HG03442 (cell line): ENCODE measurements at regions not wholly inside any gene's neighbourhood (a gene's known extent, or its start where the extent isn't known, plus 50 kb on each side); places are given as distances from the start of the nearest gene placed in this dataset.
"Not testable (repeated sequence)": the region's sequence is repeated elsewhere in the genome, so short reads cannot be mapped to it uniquely, and the experiment has no call there.

ENCODE experiments used
- ATAC-seq: cut with Tn5 transposase; IDR thresholded peaks from one replicate; pipeline ENCODE4 v1.9.1; 2021; ENCODE audit warnings: mild to moderate bottlenecking, moderate library complexity; ENCODE audit not compliant: unreplicated experiment

DNA sequence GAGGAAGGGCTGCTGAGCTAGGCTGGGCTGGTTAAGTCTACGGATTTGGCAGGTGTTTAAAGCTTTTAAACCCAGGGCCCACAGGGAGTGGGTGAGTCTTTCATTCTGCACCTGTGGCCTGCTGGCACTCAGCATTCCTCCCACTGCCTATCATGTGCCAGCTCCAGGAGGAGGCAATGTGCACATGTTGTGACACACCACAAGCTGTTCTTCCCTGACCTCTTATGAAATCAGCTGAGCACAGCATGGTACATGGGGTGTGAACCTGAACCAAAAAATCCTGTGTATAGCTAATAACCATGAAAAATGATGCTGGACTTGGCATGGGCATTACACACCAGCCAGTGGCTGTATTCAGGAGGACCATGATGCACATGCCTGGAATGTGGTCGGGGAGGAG, 297.9 kb upstream of the MMADHC start:
- ATAC-seq: no peak

DNA sequence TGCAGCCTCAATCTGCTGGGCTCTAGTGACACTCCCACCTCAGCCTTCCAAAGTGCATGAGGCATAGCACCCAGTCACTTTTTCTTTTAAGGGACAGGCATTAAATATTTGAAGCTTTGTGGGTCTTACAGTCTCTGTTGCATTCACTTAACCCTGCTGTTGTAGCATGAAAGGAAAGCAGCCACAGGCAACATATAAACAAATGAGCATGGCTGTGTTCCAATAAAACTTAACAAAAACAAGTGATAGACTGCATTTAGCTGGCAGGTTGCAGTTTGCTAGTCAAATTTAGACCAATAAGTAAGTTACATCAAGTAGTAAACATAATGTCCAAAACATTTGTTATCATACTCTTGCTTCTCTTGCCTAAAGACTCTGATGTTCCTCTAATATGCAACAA, 297.3 kb upstream of the MMADHC start:
- no peak for ATAC-seq

DNA sequence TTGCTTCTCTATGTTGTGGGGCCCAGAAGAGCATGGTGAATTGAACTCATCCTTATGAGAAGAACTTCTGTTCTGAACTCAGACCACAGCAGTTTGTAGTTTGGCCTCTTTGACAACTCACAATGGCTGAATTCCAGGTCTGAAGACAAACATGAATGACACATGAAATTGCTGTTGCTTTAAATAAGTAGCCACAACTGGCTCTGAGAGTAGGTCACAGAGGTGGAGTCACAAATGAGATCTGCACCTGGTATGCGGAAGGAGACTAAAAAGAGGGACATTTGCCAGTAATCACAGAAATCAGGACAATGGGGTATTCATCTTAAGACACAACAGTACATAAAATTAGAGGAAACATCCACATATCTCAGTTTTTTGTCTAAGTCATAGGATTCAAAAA, 290.3 kb upstream of the MMADHC start:
- ATAC-seq: no peak

DNA sequence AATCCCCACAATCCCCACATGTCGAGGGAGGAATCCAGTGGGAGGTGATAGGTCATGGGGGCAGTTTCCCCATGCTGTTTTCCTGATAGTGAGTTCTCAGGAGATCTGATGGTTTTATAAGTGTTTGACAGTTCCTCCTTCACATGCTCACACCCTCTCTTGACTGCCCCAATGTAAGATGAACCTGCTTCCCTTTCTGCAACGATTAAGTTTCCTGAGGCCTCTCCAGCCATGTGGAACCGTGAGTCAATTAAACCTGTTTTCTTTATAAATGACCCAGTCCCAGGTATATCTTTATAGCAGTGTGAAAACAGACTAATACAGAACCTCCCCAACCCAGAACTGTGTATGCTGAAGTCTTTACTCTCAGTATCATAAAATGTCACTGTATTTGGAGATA, 289.5 kb upstream of the MMADHC start:
- no peak for ATAC-seq

DNA sequence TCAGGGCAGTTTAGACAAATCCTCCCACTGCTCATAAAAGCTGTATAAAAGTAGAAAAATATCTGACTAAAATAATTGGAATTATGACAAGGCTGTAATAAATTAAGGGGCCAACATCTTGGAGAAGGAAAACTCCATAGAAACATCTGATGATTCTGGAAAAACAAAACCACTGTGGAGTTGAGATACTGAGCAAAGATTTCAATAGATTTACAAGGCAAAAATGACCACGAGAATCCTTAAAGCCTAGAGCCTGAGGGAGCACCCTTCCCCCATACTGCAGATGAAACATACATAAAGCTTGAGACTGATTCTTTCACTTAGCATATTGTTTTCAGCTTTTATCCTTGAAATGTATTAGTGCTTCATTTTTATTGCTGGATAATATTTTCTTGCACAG, 286.4 kb upstream of the MMADHC start:
- ATAC-seq: no peak

DNA sequence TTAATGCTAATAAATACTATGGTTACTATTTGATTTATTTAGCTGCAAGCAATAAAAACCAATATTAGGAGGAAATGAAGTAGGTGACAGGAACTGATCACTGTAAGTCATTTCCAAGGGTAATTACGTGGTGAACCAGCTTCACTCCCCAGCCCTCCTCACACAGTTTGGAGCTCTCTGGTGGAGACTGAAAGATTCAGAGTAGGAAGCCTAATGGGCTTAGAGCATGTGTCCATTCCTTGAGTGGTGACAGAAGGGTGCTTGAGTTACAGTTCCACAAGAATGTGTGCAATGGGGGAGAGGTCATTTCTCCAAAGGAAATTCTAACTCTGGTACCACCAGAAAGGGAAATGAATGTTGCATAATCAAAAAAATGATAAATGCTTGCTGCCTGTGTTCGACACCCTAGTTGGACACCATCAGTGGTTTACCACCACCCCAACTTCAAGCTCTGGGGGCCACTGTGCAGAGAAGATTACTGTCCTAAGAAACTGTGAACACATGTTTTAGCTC, 285.1 kb upstream of the MMADHC start:
- no peak for ATAC-seq

DNA sequence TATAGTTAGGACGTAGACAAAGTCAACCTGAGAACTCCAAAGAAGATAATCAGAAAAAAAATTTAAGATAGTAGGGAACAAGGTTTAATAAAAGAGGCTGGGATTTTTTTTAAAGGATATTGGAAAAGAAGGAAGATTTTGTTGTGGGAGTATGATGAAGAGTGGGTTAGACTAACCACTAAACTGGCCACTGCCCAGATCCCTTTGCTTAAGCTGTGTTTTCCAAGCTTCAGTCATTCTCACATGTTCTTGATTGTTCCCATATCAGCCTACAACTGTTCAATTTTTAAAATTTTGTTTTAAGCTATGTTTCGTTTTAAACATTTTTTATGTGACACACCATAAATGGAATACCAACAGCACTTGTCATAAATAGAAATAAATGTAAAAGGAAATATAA, 284.5 kb upstream of the MMADHC start:
- no peak for ATAC-seq

DNA sequence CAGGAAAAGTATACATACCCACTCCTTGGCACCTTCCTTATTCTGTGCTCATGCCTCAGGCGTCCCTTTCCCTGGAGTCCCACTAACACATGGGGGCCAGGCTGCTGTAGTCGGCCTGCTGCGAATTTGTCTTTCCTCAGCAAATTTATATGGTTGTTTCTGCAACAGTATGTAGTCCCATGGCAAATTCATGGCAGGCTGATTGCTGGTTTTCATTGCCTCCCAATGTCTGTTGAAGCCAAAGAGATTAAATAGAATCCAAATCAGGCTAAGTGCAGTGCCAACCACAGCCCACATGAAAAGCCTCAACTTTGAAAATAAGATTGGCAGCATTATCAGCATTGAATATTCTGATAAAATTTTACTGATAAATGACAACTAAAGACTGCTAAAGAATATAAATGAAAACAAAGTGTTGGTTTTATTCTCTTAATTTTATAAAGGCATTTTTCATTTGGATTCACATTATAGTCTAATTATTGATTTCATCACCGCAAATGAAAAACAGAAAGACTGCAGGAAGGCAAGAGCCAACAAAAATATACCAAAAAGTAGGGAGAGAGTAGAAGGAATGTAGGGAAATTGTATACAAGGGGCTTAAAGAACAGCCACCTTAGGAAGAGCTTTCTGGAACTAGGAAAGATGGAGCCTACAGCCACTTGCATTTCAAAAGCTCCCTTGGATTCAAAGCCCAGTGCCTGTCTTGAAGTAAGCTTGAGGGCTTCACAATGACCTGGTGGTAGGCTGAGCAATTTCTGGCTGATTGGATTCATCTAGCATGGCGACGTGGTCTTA, 283.7 kb upstream of the MMADHC start:
- no peak for ATAC-seq

DNA sequence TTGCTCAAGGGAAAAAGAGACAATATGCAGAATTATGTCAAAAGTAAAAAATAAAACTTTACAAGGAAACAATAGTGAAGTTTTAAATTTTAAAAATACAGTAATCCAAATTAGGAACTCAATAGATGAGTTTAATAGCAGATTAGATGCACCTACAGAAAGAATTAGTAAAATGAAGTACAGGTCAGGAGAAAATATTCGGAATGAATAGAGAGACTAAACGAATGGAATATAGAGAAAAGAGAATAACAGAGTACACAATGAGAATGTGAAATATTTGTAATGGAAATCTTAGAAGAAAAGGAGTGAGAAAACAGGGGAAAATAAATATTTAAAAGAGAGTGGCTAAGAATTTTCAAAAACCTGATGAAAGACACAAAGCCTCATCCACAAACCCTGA, 275.7 kb upstream of the MMADHC start:
- no peak for ATAC-seq

DNA sequence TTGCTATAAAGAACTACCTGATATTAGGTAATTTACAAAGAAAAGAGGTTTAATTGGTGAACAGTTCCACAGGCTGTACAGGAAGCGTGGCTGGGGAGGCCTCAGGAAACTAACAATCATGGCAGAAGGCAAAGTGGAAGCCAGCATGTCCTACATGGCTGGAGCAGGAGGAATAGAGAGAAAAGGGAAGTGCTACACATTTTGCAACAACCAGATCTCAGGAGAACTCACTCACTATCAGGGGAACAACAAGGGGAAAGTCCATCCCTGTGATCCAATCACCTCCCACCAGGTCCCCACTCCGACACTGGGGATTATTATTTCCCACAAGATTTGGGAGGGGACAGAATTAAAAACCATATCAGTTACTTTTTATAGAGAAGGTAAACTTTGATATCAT, 273.5 kb upstream of the MMADHC start:
- no peak for ATAC-seq

DNA sequence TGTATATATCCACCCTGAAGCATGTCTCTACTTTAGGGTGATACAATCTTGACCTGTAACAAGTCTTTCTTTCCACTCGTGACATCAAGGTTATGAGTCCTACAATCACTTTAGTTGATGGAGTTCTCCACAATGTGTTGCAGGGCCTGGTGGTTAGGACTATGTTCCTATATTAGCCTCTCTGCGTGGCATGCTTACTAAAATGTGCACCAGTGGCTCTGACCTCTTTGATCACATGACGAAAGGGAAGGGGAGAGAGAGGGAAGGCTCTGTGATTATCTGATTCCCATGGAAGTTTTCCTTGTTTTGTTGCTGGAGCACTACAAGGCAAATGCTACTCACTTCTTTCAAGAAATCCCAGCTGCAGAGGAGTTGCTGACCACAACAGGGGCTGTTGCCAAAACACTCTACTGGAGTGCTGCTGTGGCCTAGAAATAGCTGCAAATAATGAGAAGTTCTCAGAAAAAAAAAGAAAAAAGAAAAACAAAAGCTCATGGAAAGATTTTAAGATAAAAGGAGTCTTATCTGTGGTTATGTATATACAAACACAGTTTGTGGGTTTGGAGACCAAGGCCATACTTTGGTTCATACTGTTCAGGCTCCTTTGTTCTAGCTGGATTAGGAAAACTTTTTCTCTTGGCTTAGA, 272.8 kb upstream of the MMADHC start:
- ATAC-seq: no peak

DNA sequence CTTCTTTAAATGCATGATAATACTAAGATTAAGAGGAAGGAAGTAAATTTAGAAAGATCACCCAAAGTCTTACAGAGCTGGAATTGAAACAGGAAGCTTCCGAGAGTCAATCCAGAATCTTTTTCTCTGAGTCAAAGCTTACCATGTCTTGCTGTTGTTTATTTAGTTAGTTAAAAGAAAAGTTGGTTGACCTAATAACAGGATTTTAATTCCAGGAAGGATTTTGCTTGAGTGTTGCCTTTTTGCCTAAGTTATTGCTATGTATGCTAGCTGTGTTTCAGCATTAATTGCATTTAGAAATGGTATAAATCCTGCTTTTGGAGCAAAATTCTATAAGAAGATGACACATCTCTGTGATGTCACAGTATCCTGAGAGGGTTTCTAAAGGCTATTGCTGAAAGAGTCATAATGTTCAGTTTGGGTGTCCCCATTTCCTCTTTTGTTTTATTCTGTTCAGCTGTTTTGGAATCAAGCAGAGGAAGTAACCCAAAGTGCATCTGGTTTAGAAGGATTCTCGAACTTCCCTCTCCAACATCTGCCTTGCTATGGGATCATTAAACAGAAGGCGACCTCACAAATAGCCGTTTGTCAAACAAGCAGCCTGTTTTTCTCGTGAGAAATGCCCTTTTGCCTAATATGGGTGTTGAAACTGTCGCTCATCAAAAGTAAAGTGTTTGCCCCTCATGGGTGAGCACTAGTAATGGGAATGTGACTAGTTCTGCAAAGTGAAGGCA, 271.5 kb upstream of the MMADHC start:
- no peak for ATAC-seq

DNA sequence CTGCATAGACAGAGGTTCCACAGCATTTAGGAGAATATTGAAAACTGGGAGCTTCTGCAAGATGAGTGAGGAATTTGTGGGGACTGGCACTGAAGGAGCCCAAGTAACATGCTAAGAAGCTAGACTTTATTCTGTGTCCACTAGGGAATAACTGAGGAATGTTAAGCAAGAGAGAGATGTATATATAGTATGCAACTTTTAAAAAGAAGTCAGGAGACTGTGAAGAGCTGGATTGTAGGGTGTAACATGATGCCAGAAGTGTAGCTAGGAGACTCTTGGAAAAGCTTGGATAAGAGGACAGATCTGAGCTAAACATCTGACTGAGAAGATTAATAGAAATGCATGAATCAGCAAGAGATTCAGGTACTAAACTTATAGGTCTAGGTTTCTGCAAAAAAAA, 270.6 kb upstream of the MMADHC start:
- ATAC-seq: no peak

DNA sequence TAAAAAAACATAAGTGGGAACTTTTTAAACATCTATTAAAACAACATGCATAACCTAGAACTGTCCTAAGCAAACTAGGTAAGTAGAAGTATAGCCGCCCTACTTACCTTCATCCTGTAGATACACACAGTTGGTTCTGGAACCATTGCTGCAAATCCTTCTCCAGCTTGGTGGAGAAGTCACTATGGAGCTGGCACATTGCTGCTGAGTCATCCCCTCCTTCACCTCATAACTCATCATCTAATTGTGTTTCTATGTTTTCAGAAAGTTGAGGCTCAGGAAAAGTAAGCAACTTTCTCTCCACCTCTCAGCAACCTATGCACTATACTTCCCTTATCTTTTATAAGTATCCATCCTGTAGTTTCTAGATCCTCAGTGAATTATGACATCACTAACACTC, 269.8 kb upstream of the MMADHC start:
- ATAC-seq: no peak

DNA sequence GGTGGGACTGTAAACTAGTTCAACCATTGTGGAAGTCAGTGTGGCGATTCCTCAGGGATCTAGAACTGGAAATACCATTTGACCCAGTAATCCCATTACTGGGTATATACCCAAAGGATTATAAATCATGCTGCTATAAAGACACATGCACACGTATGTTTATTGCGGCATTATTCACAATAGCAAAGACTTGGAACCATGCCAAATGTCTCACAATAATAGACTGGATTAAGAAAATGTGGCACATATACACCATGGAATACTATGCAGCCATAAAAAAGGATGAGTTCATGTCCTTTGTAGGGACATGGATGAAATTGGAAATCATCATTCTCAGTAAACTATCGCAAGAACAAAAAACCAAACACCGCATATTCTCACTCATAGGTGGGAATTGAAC, 268.3 kb upstream of the MMADHC start:
- not testable (repeated sequence) for ATAC-seq

DNA sequence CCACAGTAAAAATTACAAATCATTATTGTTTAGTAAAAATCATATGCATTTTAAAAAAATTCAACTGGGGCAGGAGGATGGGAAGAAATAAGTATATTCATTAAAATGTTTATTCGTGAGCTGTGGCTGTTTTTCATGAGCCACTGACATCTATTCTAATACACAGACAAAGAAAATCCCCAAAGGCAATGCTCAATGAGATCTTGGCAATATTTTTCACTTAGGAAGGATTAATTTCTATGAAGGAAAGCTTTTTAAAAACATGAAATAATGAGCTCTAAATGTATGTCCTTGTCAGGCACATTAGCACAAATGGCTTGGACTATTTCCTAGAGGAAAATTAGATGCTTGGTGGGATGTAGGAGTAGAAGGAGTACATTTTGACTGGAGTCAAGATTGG, 262.0 kb upstream of the MMADHC start:
- no peak for ATAC-seq

DNA sequence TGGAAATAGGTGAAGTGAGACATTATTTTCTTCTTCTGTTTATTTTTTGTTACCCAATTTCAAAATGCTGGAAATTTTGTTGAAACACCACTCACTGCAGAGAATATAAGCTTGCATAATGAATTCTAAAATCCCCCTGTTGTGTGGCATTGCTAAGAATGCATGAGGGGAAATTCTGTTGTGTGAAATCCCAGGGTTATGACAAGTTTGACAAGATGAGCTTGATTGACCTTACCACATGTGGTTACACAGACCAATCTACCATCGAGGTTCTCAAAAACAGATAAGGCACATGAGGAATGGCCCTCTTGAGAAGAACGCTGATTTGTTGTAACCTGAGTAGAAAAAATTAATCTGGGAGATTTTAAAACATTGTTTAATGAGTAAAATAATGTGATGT, 261.6 kb upstream of the MMADHC start:
- no peak for ATAC-seq

DNA sequence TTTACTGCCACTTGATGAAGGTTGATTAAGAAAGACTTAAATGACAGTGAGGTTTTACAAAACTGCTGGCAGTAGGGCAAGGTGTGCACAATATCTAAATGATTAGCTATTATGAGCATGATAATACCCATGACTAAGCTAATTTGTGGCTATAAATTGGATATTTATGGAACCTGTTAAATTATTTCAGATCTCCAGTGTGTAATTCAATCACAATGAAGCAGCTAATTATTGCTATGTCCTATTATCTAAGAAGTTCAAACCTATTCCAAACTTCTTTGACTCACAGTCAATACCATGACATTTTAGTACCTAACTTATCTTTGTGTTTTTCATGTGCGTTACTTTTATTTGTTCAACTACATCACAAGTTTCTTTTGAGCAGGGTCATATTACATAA, 253.8 kb upstream of the MMADHC start:
- no peak for ATAC-seq

DNA sequence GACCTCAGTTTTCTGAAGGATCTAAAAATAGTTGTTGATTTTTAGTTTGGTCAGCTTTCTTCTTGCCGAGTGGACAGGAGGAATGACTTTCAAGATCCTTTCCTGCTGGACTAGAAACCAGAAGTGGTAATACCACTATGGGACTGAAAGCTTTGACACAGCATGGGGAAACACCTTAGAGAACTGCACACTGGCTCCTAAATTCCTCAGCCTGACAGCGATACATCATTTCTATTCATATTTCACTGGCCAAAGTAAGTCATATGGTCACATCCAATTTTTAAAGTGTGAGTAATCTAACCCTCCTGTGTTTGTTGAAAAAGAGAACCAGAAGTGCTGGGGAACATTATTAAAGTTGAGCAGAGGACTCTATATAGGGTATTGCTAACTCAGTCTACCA, 244.7 kb upstream of the MMADHC start:
- ATAC-seq: no peak

DNA sequence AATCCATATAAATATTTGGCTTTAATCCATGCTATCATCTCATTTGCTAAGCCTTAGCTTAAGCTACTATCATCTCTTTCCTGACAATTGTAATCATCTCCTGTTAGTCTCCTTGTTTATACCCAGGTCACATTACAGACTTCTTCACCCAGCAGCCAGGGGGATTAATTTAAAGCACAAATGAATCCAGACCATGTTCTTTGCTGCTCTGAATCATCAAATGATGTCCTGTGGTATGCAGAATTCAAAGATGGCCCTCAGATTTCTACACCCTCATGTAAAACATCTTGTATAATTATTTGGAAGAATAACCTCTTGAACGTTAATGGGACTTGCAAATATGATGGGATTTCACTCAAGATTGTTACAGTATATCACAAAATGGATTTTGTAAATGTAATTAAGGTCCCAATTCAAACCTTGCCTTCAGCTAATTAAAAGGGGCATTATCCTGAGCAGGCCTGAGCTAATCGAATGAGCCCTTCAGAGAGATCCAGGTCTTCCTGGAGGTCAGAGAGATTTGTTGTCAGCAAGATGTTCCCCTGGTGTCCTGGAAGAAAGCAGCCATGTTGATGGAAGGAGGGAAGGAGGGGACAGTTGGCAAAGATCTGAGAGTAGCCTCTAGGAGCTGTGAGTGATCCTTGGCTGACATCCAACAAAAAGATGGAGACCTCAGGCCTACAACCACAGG, 241.1 kb upstream of the MMADHC start:
- no peak for ATAC-seq

DNA sequence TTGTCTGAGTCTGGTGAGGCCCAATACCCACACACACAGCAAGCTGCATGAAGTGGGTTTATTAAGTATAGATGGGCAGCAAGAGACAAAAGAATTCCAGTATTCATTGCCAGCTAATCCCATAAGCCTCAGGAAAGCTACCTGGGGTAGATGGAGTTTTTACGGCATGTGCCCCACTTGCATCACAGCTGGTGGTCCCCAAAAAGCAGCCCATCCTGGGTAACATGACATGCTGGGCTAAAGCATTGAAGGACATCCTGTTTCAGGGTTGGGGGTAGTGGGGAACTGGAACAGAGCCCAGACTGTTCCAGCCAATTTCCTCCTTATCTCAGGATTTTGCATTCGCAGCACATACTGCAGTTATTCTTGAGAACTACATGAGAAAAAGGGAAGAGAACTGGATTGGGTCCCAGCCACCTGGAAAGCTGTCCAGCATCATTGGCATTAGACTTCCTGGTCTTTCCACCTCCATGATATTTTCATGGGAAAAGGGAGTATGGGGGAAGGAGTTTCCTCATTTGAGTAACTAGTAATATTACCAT, 240.1 kb upstream of the MMADHC start:
- no peak for ATAC-seq
